GM19468 (cell line): ENCODE measurements at regions not wholly inside any gene's neighbourhood (a gene's known extent, or its start where the extent isn't known, plus 50 kb on each side); places are given as distances from the start of the nearest gene placed in this dataset.

Experiments used
- ATAC-seq: cut with Tn5 transposase; IDR thresholded peaks from one replicate; pipeline ENCODE4 v1.9.1; 2021; ENCODE audit warnings: mild to moderate bottlenecking, moderate library complexity, moderate number of reproducible peaks; ENCODE audit not compliant: unreplicated experiment; ENCODE audit errors: extremely low read depth

DNA sequence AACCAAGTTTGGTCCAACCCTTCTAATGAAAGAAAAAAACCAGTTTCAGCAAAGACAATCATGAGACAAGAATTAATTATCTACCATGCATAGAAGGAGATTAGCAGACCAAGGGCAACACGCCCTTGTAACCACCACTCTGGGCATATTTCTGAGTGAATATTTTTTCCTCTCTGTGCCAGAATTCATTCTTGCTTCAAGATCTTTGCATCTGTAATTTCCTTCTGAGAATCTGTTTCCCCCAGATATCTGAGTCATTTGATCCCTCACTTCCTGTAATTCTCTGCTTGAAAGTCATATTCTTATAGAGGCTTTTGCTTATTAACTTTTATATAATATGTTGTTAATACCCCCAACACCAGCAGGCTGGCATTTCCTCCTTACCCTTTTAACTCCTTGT, 243.7 kb downstream of the SLC16A7 start:
- ATAC-seq = no peak

DNA sequence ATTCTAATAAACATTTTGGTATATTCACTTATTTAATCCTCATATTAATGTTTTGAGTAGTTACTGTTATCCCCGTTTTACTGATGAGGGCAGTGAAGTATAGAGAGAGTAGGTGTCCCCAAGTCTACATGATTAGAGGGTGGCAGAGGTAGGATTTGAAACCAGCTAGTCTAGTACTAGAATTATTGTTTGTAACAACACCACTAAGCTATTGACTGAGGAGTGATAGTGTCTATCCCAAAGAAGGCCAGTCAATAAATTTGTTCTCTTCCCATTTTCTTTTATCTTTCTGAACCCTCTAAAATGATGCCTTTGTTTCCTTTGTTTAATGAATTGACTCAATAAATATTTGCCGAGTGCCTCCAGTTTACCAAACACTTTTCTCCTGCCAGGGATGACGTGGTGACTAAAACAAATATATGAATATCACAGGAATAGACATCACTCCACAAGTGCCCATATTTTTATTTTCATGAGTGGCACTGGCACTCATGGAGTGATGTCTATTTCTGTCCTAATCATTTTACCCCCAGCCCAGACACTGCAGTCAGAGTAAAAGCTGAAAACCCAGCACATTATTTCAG, 247.5 kb downstream of the SLC16A7 start:
- ATAC-seq = no peak

DNA sequence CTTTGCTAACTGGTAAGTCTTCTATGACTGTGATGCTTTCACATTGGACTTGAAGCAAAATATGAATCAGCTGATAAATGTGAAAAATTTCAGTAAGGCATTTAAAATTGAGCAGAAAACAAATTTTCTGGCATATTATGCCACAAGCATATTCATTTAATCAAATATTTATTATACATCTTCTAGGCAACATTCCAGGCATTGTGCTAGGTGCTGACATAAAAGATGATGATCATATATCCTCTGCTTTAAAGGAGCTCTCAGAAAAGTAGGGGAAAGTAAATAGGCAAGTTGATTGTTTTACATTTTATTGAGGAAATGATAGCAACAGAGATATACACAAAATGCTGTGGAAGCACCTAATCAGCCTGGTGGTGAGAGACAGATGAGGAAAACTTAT, 248.9 kb downstream of the SLC16A7 start:
- ATAC-seq = no peak

DNA sequence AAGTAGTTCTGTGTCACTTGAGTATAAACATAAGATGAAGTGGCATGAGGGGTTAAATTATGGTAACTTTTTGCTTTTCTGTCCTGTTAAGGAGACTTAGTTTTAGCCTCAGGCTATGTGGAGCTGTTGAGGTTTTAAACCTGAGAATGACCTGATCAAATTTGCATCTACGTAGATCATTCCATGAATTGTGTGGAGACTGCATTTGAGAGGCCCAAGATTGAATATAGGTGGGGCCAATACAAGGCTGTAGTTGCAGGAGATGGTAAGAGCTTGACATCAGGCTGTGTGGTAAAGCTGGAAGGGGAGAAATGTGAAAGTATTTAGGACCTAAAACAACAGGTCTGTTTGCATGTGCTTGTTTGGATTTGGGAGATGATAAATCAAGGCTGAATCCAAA, 249.5 kb downstream of the SLC16A7 start:
- ATAC-seq = no peak

DNA sequence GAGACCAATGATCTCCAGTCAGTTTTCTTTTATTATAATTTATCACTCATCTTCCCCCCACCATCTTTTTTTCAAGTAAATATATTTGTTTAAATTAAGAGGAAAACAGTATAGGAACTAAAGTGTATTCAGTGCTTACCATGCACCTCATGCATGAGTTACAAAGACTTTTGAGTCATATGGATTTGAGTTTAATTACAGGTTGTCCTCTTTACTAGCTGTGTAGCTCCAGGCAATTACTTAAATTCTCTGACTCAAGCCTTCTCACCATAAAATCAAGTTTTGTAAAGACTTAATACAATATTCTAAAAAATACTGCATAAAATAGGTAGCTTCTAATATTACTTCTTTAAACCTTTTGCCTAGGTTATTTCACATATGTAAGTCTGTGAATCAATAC, 251.3 kb downstream of the SLC16A7 start:
- no peak for ATAC-seq

DNA sequence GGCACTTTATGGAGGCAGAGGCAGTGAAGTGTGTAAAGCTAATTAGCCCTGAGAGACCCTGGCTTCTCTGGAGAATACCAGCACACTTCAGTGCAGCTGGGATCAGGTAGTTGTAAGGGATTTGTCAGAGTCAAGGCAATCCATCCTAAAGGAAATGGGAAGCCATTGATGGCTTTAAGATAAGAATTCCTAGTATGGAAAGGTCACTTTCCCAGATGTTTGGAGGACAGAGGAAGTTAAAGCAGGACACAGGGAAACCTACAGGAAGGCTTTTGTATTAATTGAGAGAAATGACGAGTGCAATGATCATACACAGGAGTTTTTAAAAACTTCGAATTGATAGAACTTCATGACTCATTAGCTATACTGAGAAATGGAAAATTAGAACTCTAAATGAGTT, 254.4 kb downstream of the SLC16A7 start:
- ATAC-seq = no peak

DNA sequence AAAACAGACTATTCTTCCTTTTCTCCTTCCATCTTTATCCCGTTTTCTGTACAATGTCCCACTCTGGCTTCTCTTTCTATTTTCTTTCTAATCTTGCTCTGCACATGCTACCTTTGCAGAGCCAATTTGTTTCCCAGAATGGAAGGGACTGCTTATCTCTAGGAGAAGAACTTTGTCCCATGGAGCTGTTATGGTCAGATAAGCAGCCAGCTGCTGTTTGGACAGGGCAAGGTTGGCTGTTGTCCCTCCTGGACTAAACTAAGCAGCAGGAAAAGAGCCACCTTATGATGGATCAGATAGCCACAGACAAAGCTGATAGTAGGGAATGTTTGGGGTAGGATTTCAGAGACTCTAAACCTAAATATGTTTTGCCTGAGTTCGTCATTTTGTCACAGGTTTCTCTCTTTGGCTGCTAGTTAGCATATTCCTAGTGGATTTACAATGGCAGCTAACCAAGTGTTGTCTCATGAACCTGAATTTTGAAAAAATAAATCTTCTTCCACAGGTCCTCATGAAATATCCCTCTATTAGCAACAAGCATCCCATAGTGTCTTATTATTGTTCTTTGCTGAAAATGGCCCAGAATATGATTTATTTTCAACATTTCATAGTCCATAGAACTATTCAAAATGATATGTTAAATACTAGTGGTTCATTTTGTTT, 262.8 kb downstream of the SLC16A7 start:
- ATAC-seq = no peak

DNA sequence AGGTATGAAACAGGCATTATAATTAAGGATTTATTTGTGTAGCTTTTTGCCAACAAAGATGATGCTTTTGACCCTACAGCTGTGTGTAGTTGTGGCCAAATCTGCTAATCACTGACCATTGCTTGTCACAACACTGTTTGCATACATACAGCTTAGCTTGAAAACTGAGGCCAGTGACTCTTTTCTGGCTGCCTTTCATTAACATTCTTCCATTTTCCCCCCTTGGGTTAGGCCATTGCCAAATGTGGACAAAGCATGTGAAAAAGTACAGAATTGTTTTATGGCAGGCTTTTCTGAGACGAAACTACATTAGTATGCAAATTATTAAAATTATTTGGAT, 263.3 kb downstream of the SLC16A7 start:
- no peak for ATAC-seq

DNA sequence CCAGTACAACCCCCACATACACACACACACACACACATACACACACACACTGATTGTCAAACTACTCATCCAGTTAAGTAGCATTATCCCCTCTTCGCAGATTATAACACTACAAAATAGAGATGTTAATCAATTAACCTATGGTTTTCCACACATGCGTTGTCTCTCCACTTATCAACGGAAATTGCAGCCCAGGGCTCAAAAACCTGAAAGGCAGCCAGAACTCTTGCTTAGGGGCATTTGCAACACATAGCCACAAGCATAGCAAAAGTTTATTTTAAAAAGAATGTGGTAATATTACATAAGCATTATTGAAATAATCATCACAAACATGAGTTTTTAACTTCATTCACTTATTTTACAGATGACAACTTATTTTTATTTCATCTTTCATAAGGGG, 265.8 kb downstream of the SLC16A7 start:
- no peak for ATAC-seq

DNA sequence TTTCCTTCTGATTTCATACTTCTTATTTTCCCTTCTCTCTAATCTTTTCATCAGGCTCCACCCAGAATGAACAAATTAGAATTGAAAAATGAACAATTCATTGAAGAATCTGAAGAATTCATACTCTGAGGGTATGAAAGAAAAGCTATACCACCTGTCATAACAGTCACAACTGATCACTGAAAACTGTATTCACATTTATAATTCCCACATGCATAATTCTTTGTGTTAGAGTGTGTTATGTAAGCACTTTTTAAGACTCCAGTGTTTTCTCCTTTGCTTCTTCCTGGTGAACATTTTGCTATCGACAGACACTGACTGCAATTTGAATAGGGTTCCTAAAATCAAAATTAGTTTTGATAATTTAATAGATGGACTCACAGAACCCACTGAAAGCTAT, 271.2 kb downstream of the SLC16A7 start:
- no peak for ATAC-seq

DNA sequence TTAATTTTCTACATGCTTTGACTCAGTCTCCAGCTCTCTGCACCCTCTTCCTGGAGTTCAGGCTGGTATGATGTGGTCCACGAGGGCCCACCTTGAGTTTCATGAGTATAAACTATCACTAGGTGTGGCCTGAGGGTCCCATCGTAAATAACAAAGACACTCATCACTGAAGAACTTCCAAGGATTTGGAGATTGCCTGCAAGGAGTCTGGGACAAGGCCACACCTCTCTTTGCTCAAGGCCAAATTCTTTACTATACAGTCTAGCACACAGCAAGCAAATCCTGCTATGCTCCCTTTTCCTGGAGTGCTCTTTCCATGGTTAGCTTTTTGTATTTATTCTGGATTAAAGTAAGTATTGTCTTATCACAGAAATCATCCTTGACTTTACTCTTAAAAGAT, 271.9 kb downstream of the SLC16A7 start:
- ATAC-seq = no peak

DNA sequence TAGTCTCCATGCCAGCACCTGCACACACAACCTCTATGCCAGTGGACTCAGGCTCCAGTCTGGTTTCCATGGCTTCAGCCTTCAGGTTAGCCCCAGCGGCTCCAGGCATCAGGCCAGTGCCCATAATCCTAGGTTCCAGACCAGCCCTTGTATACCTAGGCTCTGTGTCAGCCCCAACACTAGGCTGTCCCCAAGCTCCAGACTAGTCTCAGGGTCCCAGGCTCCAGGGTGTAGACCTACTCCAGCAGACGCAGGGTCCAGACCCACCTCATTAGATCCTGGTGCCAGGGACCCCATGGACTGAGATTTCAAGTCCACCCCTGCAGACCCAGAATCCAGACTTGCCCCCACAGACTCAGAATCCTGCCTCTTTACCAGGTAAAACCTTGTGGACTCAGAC, 275.9 kb downstream of the SLC16A7 start:
- ATAC-seq = no peak

DNA sequence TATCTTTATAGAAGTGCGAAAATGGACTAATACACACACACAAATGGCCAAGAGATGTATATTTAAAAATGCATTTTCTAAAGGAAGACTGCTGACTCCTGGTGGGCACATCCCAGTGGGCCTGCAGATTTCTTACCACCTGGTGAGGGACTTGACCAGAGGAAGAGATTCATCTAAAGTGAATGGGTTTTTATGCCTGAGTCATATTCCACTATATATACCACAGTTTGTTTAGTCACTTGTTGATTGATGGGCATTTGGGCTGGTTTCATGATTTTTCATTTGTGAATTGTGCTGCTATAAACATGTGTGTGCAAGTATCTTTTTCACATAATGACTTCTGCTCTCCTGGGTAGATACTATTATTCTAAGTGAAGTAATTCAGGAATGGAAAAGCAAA, 277.3 kb downstream of the SLC16A7 start:
- ATAC-seq = no peak

DNA sequence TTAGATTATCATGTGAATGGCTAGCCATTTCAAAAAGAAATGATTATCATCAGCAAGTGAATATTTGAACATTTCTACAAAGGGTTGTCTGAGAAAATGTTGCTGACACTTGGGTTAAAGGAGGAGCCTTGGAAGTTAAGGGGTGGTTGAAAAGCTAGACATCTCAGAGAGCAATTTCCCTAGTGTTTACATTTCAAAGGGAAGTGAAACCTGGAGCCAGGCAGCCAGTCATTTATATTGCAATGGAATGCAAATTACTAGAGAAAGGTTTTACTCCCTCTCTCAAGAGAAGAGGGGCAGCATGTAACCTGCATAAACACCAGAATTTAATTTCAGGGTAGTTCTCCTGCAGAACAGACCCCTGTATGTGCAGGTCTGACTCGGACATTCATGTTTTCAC, 279.0 kb downstream of the SLC16A7 start:
- ATAC-seq = no peak

DNA sequence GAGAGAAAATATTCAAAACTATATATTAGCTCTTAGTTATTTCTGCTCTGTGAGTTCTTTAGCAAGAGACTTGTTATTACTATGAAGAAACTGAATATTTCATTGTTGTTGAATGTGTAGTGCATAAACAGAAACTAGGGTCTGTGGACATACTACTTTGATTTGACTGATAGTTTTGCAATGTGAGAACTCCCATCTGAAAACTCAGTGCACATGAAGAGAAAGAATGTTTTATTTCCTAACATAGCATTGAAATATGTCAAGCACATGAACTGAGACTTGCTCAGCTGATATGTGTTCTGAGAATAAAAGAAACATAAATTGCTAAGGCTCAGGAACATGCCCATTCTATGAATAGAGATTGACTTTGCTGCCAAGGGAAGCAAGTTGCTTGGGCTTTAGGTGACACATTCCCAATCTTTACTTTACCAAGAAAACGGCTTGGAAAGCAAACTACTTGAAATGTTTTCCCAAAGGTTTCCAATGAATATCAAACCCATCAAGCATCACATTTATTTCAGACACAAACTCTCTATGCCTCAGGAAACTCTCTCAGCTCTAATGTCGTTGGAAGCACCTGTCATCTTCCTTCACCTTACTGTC, 290.4 kb downstream of the SLC16A7 start:
- no peak for ATAC-seq

DNA sequence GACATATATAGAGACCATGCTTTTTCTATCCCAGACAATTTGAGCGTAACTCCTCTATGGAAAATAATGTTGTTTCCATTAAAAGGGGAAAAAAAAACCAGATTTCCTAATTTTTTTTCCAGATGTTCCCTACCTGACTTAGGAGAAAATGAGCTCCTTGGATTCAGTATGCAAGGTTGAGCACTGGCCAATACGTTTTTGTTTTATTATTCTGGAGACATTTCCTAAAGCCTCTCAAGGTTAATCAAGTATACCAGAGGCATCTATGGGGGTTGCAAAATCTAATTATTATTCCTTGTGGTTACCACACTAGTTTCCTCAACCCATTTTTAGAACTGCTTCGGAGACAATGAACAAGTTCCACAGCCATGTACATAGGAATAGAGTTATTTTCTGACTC, 291.3 kb downstream of the SLC16A7 start:
- ATAC-seq = no peak

DNA sequence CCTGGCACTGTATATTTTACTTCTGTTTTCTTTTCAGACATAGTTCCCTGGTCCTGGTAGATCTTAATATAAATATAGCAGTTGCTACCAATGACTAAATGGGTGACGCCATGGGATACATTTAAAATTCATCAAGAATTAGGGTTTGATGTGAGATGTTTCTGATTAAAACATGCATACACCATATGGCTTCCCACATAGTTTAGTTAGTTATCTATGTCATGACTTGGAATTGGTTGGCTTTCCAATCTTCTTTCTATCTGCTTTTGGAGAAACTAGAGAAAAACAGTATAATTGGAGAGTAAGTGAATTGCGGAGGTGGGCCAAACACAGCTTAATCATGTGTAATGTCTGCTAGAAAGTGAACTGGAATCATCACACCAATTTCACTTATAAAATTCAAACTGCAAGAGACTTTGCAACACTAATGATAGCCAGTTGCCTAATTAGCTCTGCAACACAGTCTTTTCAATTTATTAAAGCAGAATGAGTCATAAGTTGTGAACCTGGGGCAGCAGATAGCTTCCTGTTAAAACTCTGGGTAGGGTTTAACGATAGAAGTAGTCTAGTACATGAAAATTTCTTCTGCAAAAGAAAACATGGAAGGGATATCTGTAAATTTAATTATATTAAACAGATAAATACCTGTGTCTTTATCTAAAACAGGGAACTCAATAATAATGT, 295.2 kb downstream of the SLC16A7 start:
- no peak for ATAC-seq

DNA sequence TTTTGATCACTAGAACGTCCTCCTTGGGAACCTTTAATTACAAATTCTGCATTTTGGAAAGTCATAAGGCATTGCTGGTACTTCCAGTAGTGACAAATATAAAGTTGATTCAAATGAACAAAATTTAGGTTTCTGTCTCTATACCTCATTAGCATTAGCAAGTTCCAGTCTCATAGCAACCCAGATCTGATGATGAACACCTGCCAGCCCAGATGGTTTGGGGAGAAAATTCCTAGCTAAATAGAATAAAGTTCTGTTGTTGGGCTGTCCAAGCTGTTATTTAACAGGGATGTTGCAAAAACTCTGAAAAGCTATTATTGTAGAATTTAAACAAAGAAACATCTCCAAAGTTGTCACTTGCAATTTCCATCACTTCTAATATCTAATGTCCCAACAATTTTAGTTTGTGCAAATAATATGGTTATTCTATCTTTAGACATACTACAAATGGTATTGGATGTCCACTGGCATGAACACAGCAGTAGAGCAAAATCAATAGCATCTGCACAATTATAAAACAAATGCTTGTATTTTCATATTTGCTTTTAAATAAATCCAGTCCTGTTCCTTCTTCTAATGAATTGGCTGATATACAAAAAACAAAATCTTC, 299.4 kb downstream of the SLC16A7 start:
- ATAC-seq = no peak

DNA sequence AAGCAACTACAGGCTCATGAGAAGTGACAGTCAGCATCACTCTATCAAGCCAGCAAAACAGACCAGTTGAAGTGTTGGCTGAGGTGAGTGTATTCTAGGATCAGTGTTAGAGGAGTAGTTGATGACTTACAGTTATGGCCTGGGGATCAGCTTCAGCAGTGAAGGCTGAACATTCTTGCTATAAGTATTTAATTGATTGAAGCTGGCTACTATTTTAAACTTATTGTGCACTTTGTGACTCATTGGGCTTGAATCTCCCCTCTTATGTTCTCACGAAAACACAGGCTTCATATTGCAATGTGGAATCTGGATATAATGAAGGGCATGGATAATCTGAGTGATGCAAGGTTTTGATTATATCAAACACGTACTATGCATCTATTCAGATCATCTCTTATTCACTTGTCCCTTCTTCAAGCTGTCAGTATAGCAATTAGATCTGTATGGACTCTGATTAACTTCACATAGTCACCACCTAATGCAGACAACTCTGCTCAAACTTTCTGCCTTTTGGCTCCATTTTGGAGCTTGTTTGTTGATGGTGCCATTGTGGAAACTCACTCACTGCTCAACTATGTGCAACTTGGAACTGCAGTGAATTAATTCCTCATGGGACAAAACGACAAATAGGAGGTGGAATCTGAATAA, 309.2 kb downstream of the SLC16A7 start:
- no peak for ATAC-seq

DNA sequence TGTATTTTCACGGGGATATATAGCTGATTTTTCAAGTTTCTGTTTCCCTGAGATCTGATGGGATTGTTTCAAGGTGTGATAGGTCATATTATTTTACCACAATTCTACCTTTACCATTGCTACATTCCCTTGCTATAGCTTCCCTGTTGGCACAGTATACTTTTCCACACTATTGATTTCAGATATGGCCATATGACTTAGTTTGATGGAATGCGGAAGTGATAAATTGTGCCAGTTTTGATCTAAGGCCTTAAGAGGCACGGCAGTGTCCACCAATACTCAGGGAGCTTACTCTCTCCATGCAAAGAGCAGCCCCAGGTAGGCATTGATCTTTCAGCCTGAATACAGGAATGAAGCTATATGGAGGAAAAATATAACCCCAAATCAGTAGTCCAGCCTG, 315.7 kb downstream of the SLC16A7 start:
- no peak for ATAC-seq

DNA sequence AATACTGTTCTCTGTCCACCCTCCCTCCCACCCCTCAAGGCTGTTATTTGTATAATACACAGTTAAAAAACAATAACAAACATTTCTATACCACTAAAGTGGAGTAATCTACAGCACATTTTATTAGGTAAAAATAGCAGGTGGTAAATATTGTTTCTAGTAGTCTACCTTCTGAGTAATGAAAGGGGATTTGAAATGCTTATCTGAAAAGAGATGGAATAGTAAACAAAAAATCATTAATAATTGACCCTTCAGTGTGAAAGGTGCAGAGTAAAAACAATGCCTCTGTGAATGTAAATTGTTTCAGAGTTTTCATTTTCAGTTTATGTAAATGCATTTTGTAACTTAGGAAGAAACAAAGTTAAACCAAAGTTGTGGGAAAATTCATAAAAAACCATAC, 321.2 kb downstream of the SLC16A7 start:
- ATAC-seq = no peak
